ENCODE measurements at regions not wholly inside any gene's neighbourhood (a gene's known extent, or its start where the extent isn't known, plus 50 kb on each side); places are given as distances from the start of the nearest gene placed in this dataset.

- no peak for TF ChIP-seq MXI1 (IDR thresholded peaks at IDR 0.05; ENCODE audit: low read depth, low read length)
- TF ChIP-seq EED (IDR thresholded peaks at IDR 0.05; ENCODE audit: low read depth): no peak
Measured at GRCh38 chr1:192022827-192023226, 135.4 kb upstream of the RGS18 start (continued).

DNA sequence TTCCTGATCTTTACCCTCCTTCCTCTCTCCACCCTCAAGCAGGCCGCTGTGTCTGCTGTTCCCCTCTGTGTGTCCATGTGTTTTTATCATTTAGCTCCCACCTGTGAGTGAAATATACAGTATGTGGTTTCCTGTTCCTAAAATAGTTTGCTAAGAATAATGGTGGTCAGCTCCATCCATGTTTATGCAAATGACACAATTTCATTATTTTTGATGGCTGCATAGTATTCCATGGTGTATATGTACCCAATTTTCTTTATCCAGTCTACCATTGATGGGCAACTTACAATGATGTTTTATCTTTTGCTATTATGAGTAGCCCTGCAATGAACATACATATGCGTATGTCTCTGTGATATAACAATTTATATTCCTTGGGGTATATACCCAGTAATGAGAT lies 133.4 kb upstream of the RGS18 start:
- WGBS (ENCODE audit: insufficient coverage, insufficient replicate concordance, low lambda C conversion rate, missing lambda C conversion rate): 54% methylated on average over 2 of the region's 2 CpGs
- intact Hi-C loops (cut with micrococcal nuclease; ENCODE audit: unreplicated experiment) (no loop called here), in situ Hi-C loops (cut with MboI) (no loop called here)
- H3K9ac ChIP-seq (ENCODE audit: control insufficient read depth, insufficient read depth, low read length): no peak overlapping the region
- no TSS peak for BruUV-seq (replicated peaks)
- no peaks in the 10 kb centered on the region for H3K9me3 ChIP-seq (replicated peaks; ENCODE audit: control insufficient read depth, insufficient read depth, low read length)
- ChIA-PET CTCF (no interaction called here), SMC1A (ENCODE audit: uncharacterized antibody, unreplicated experiment) (no interaction called here), RAD21 (ENCODE audit: unreplicated experiment) (no interaction called here), POLR2A (no interaction called here)
- no peaks in the 10 kb centered on the region for H4K20me1 ChIP-seq (ENCODE audit: control insufficient read depth, insufficient read depth)
- no peak overlapping the region for H3K4me3 ChIP-seq
- no peak for DNase-seq (ENCODE audit: low read depth, low spot score)
- no peaks in the 10 kb centered on the region for H3K4me1 ChIP-seq (ENCODE audit: control insufficient read depth, insufficient read depth, low read length)
- H2AFZ ChIP-seq (ENCODE audit: control insufficient read depth, low read depth, low read length): no peak overlapping the region
- ATAC-seq: no peak
- H3K79me2 ChIP-seq (ENCODE audit: control insufficient read depth, insufficient read depth, low read length): no peaks in the 10 kb centered on the region
- no peaks in the 10 kb centered on the region for H3K36me3 ChIP-seq (ENCODE audit: control insufficient read depth in 2 of 2, insufficient read depth in 2 of 2, low read length in 1 of 2)
- no peaks in the 10 kb centered on the region for H3K27me3 ChIP-seq (replicated peaks in 1 of 2; ENCODE audit: control insufficient read depth in 2 of 2, insufficient read depth in 2 of 2, low read length in 1 of 2)
- no peak overlapping the region for H3K4me2 ChIP-seq (ENCODE audit: control insufficient read depth, insufficient read depth)
- no peak overlapping the region for H3K27ac ChIP-seq (ENCODE audit: control insufficient read depth, insufficient read depth)
- FAIRE-seq: no peak
- TF ChIP-seq BCL3 (IDR thresholded peaks at IDR 0.05; ENCODE audit: borderline replicate concordance, insufficient read depth, low read depth, low read length, poor library complexity, severe bottlenecking) (no peak), IKZF1 (conservative IDR thresholded peaks at IDR 0.05) (no peak), BACH1 (IDR thresholded peaks at IDR 0.05; ENCODE audit: borderline replicate concordance) (no peak), CHD4 (IDR thresholded peaks at IDR 0.05) (no peak), PAX5 (IDR thresholded peaks at IDR 0.05; ENCODE audit: borderline replicate concordance, low read depth, low read length) (no peak), ATF7 (IDR thresholded peaks at IDR 0.05; ENCODE audit: low read depth) (no peak), HDAC6 (IDR thresholded peaks at IDR 0.05; ENCODE audit: unreplicated experiment) (no peak), FOS (IDR thresholded peaks at IDR 0.05; ENCODE audit: borderline replicate concordance, extremely low read depth, insufficient read length) (no peak), RFX5 (IDR thresholded peaks at IDR 0.05; ENCODE audit: low read depth, low read length) (no peak), TCF12 (IDR thresholded peaks at IDR 0.05; ENCODE audit: low read depth, low read length) (no peak)
- TF ChIP-seq, protein P1, sequence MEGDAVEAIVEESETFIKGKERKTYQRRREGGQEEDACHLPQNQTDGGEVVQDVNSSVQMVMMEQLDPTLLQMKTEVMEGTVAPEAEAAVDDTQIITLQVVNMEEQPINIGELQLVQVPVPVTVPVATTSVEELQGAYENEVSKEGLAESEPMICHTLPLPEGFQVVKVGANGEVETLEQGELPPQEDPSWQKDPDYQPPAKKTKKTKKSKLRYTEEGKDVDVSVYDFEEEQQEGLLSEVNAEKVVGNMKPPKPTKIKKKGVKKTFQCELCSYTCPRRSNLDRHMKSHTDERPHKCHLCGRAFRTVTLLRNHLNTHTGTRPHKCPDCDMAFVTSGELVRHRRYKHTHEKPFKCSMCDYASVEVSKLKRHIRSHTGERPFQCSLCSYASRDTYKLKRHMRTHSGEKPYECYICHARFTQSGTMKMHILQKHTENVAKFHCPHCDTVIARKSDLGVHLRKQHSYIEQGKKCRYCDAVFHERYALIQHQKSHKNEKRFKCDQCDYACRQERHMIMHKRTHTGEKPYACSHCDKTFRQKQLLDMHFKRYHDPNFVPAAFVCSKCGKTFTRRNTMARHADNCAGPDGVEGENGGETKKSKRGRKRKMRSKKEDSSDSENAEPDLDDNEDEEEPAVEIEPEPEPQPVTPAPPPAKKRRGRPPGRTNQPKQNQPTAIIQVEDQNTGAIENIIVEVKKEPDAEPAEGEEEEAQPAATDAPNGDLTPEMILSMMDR (IDR thresholded peaks at IDR 0.05 in 2 of 3, conservative IDR thresholded peaks at IDR 0.05 in 1 of 3; ENCODE audit: control insufficient read depth in 2 of 3, extremely low read depth in 1 of 3, insufficient read depth in 1 of 3, low read depth in 3 of 3, low read length in 3 of 3): no peak
- TF ChIP-seq, protein P2, sequence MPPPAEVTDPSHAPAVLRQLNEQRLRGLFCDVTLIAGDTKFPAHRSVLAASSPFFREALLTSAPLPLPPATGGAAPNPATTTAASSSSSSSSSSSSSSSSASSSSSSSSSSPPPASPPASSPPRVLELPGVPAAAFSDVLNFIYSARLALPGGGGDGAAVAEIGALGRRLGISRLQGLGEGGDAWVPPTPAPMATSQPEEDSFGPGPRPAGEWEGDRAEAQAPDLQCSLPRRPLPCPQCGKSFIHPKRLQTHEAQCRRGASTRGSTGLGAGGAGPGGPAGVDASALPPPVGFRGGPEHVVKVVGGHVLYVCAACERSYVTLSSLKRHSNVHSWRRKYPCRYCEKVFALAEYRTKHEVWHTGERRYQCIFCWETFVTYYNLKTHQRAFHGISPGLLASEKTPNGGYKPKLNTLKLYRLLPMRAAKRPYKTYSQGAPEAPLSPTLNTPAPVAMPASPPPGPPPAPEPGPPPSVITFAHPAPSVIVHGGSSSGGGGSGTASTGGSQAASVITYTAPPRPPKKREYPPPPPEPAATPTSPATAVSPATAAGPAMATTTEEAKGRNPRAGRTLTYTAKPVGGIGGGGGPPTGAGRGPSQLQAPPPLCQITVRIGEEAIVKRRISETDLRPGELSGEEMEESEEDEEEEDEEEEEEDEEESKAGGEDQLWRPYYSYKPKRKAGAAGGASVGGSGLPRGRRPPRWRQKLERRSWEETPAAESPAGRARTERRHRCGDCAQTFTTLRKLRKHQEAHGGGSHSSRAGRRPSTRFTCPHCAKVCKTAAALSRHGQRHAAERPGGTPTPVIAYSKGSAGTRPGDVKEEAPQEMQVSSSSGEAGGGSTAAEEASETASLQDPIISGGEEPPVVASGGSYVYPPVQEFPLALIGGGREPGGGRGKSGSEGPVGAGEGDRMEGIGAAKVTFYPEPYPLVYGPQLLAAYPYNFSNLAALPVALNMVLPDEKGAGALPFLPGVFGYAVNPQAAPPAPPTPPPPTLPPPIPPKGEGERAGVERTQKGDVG (CRISPR knock-in tag; IDR thresholded peaks at IDR 0.05): no peak
- TF ChIP-seq, protein P3, sequence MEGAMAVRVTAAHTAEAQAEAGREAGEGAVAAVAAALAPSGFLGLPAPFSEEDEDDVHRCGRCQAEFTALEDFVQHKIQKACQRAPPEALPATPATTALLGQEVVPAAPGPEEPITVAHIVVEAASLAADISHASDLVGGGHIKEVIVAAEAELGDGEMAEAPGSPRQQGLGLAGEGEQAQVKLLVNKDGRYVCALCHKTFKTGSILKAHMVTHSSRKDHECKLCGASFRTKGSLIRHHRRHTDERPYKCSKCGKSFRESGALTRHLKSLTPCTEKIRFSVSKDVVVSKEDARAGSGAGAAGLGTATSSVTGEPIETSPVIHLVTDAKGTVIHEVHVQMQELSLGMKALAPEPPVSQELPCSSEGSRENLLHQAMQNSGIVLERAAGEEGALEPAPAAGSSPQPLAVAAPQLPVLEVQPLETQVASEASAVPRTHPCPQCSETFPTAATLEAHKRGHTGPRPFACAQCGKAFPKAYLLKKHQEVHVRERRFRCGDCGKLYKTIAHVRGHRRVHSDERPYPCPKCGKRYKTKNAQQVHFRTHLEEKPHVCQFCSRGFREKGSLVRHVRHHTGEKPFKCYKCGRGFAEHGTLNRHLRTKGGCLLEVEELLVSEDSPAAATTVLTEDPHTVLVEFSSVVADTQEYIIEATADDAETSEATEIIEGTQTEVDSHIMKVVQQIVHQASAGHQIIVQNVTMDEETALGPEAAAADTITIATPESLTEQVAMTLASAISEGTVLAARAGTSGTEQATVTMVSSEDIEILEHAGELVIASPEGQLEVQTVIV (IDR thresholded peaks at IDR 0.05; ENCODE audit: borderline replicate concordance, partially characterized antibody): no peak

Data from GM12878 (cell line).